Keratinocyte (primary cell): ENCODE measurements at regions not wholly inside any gene's neighbourhood (a gene's known extent, or its start where the extent isn't known, plus 50 kb on each side); places are given as distances from the start of the nearest gene placed in this dataset.

Experiments used
- DNase-seq: peaks from one replicate; pipeline ENCODE4 v3.0.0-alpha.2; 2011; ENCODE audit warnings: low read depth, missing footprints, low spot score
- FAIRE-seq: peaks from 2 replicates; lab custom pipeline; 2011; peaks lifted over from hg19 to GRCh38; lab: Jason Lieb, UNC
- H2AFZ ChIP-seq: 2 replicates; pipeline ENCODE4 v1.6.0; 2012; ENCODE audit warnings: low read length, control low read depth, inconsistent platforms; ENCODE audit not compliant: control insufficient read depth
- H3K27ac ChIP-seq: 2 replicates; pipeline ENCODE4 v1.5.1; 2011; ENCODE audit warnings: low read length; ENCODE audit not compliant: control insufficient read depth, insufficient read depth
- H3K27me3 ChIP-seq: 3 replicates; pipeline ENCODE4 v1.6.0; 2011; ENCODE audit warnings: low read length; ENCODE audit not compliant: control insufficient read depth, insufficient read depth; ENCODE audit errors: extremely low read depth
- H3K36me3 ChIP-seq, 2 experiments: 2 replicates in 1 of 2; 3 replicates in 1 of 2; pipeline ENCODE4 v1.5.1; 2011; ENCODE audit warnings: low read length in 2 of 2, mild to moderate bottlenecking in 1 of 2; ENCODE audit not compliant: control insufficient read depth in 2 of 2, insufficient read depth in 2 of 2; ENCODE audit errors: extremely low read depth in 1 of 2
- H3K4me1 ChIP-seq: 3 replicates; pipeline ENCODE4 v1.5.1; 2011; ENCODE audit warnings: low read length; ENCODE audit not compliant: control insufficient read depth, insufficient read depth; ENCODE audit errors: extremely low read depth
- H3K4me2 ChIP-seq: 3 replicates; pipeline ENCODE4 v1.6.0; 2011; ENCODE audit warnings: low read depth, low read length; ENCODE audit not compliant: control insufficient read depth, insufficient read depth; ENCODE audit errors: extremely low read depth
- H3K4me3 ChIP-seq, 3 experiments: fragments of 200-600 bp in 1 of 3; sonication (generic) in 1 of 3; 2 replicates in 2 of 3; 3 replicates in 1 of 3; pipeline ENCODE4 v1.5.1; 2011 to 2016; ENCODE audit warnings: low read length in 3 of 3, mild to moderate bottlenecking in 3 of 3, control low read depth in 2 of 3, inconsistent platforms in 1 of 3, low read depth in 1 of 3, mixed read lengths in 1 of 3, mixed run types in 1 of 3, moderate library complexity in 1 of 3; ENCODE audit not compliant: control insufficient read depth in 2 of 3, insufficient read depth in 2 of 3; ENCODE audit errors: extremely low read depth in 1 of 3
- H3K79me2 ChIP-seq: 2 replicates; pipeline ENCODE4 v1.6.0; 2012; ENCODE audit warnings: low read length; ENCODE audit not compliant: control insufficient read depth, insufficient read depth
- H3K9ac ChIP-seq: 3 replicates; pipeline ENCODE4 v1.6.0; 2011; ENCODE audit warnings: low read length; ENCODE audit not compliant: control insufficient read depth, insufficient read depth; ENCODE audit errors: extremely low read depth
- H3K9me1 ChIP-seq: 3 replicates; pipeline ENCODE4 v1.6.0; 2011; ENCODE audit warnings: low read length; ENCODE audit not compliant: control insufficient read depth, insufficient read depth; ENCODE audit errors: extremely low read depth
- H3K9me3 ChIP-seq: 2 replicates; pipeline ENCODE4 v1.5.1; 2012; ENCODE audit warnings: low read depth, low read length; ENCODE audit not compliant: control insufficient read depth
- H4K20me1 ChIP-seq: 3 replicates; pipeline ENCODE4 v1.6.0; 2011; ENCODE audit warnings: low read length; ENCODE audit not compliant: control insufficient read depth, insufficient read depth; ENCODE audit errors: extremely low read depth
- EZH2 ChIP-seq: IDR thresholded peaks from one replicate; pipeline ENCODE4 v1.6.1; 2012; ENCODE audit warnings: inconsistent platforms, mild to moderate bottlenecking, low read length, moderate library complexity
- dilution Hi-C: fragments of 300-500 bp; cut with MboI; formaldehyde crosslinking; loops from one replicate; pipeline ENCODE4 v1.7.0; 2020; ENCODE audit warnings: low sequenced_read_pairs; ENCODE audit not compliant: extremely low pct_ligation_motif_present
- TF ChIP-seq, protein P1 (sequence below), 3 experiments: IDR thresholded peaks in 1 of 3; conservative IDR thresholded peaks in 1 of 3; optimal IDR thresholded peaks in 1 of 3; 2 replicates in 2 of 3; 3 replicates in 1 of 3; pipeline versions ENCODE3 to v1.5.1; 2011; ENCODE audit warnings: low read length in 3 of 3, mild to moderate bottlenecking in 3 of 3, moderate library complexity in 2 of 3, control low read depth in 1 of 3, inconsistent platforms in 1 of 3; ENCODE audit not compliant: insufficient read depth in 2 of 3; ENCODE audit errors: extremely low read depth in 1 of 3

GRCh38 chr1:209094384-209094783, 489.1 kb upstream of the CAMK1G start:
- H4K20me1 ChIP-seq = no peaks in the 10 kb centered on the region
- H3K4me3 ChIP-seq = no peak overlapping the region
- no peak overlapping the region for H3K4me2 ChIP-seq
- no peaks in the 10 kb centered on the region for H3K9me3 ChIP-seq
- no peak overlapping the region for H2AFZ ChIP-seq
- no peaks in the 10 kb centered on the region for H3K9me1 ChIP-seq
- no peak overlapping the region for H3K27ac ChIP-seq
- H3K4me1 ChIP-seq = peaks cover 14% of the 10 kb centered on the region
- H3K9ac ChIP-seq = no peak overlapping the region
- no peaks in the 10 kb centered on the region for H3K27me3 ChIP-seq
- TF ChIP-seq, protein P1, sequence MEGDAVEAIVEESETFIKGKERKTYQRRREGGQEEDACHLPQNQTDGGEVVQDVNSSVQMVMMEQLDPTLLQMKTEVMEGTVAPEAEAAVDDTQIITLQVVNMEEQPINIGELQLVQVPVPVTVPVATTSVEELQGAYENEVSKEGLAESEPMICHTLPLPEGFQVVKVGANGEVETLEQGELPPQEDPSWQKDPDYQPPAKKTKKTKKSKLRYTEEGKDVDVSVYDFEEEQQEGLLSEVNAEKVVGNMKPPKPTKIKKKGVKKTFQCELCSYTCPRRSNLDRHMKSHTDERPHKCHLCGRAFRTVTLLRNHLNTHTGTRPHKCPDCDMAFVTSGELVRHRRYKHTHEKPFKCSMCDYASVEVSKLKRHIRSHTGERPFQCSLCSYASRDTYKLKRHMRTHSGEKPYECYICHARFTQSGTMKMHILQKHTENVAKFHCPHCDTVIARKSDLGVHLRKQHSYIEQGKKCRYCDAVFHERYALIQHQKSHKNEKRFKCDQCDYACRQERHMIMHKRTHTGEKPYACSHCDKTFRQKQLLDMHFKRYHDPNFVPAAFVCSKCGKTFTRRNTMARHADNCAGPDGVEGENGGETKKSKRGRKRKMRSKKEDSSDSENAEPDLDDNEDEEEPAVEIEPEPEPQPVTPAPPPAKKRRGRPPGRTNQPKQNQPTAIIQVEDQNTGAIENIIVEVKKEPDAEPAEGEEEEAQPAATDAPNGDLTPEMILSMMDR (optimal IDR thresholded peaks at IDR 0.05 in 1 of 3, IDR thresholded peaks at IDR 0.05 in 1 of 3, conservative IDR thresholded peaks at IDR 0.05 in 1 of 3; ENCODE audit: extremely low read depth in 1 of 3, insufficient read depth in 2 of 3, low read length in 3 of 3) = no peak
- no peak for TF ChIP-seq EZH2
- H3K36me3 ChIP-seq = no peaks in the 10 kb centered on the region
- DNase-seq (no peak), FAIRE-seq (no peak)
- no peaks in the 10 kb centered on the region for H3K79me2 ChIP-seq
- dilution Hi-C loops = no loop called here

DNA sequence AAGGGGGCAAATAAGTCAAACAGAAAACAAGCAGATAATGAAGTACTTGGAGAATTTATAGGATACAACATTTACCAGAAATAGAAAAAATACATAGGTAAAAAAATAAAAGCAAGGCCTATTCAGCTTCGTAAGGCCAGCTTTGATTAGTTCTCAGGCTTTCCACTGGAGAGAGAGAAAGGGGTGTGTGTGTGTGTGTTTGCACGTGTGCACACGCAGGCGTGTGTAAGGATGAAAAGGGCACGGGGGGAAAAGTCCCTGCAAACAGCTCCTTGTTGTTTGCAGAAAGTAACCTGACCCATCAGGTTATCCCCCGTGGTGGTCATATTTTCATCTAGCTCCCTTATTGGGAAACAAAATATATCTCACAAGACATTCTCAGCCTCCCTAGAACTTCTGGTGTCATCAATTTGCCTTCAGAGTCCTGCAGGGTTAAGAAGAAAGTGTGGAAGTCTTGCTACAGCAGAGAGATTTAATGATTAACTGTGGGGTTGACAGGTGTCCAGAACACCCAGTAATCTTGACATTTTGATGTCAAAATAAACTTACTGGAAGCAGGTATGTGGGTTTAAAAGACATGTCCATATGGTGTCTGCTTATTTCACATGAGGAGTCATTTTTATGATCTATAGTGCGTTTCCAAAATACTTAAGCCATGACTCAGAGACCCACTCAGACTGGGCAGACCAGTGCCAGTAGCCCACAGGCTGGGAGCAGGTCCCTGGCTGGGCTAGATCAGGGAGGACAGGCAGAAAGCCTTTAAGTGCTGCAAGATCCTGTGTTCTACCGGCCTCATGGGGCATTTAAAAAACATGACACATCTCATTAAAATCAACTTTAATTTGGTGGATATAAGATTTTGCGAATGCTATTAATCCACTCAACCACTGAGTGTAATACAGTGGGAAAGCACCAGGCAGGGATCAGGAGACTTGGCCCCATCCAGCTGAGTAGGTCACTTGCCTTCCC, 487.6 kb upstream of the CAMK1G start:
- H3K27me3 ChIP-seq = no peaks in the 10 kb centered on the region
- H3K4me1 ChIP-seq = peaks cover 14% of the 10 kb centered on the region
- H2AFZ ChIP-seq = no peak overlapping the region
- TF ChIP-seq, protein P1 (optimal IDR thresholded peaks at IDR 0.05 in 1 of 3, IDR thresholded peaks at IDR 0.05 in 1 of 3, conservative IDR thresholded peaks at IDR 0.05 in 1 of 3; ENCODE audit: extremely low read depth in 1 of 3, insufficient read depth in 2 of 3, low read length in 3 of 3) = no peak
- TF ChIP-seq EZH2 = no peak
- peak; percentile 83 for FAIRE-seq
- no peaks in the 10 kb centered on the region for H3K9me3 ChIP-seq
- H3K4me2 ChIP-seq = peak overlapping the region; percentile 59
- DNase-seq = peak; percentile 68
- H3K9me1 ChIP-seq = no peaks in the 10 kb centered on the region
- dilution Hi-C loops = no loop called here
- H3K36me3 ChIP-seq = no peaks in the 10 kb centered on the region
- no peaks in the 10 kb centered on the region for H4K20me1 ChIP-seq
- no peaks in the 10 kb centered on the region for H3K79me2 ChIP-seq
- H3K4me3 ChIP-seq = no peak overlapping the region
- H3K9ac ChIP-seq = no peak overlapping the region
- H3K27ac ChIP-seq = no peak overlapping the region
